ENCODE measurements at regions not wholly inside any gene's neighbourhood (a gene's known extent, or its start where the extent isn't known, plus 50 kb on each side); places are given as distances from the start of the nearest gene placed in this dataset.
"Not testable (repeated sequence)": the region's sequence is repeated elsewhere in the genome, so short reads cannot be mapped to it uniquely, and the experiment has no call there.

DNA sequence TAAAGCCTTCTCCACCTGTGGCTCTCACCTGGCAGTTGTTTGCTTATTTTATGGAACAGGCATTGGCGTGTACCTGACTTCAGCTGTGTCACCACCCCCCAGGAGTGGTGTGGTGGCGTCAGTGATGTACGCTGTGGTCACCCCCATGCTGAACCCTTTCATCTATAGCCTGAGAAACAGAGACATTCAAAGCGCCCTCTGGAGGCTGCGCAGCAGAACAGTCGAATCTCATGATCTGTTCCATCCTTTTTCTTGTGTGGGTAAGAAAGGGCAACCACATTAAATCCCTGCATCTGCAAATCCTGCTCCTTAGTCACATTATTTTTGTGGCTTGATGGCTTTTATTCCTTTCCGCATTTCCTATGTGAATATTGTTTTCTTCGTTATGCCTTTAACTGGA is 672.8 kb upstream of the PCDH9 start:
- not testable (repeated sequence) for TF ChIP-seq CTCF, POLR2A, EP300 (IDR thresholded peaks at IDR 0.05)

Data from upper lobe of left lung (tissue), 4 donors.